Smooth muscle cell (in vitro differentiated cells): ENCODE measurements at regions not wholly inside any gene's neighbourhood (a gene's known extent, or its start where the extent isn't known, plus 50 kb on each side); places are given as distances from the start of the nearest gene placed in this dataset.

Source experiments
- DNase-seq: peaks from one replicate; lab custom pipeline; 2025; ENCODE audit not compliant: unreplicated experiment; lab: John Stamatoyannopoulos, UW
- H2AFZ ChIP-seq: fragments of 200-600 bp; sonication (generic); 2 replicates; pipeline ENCODE4 v1.6.0; 2016; ENCODE audit warnings: antibody characterized with exemption, low read depth, mild to moderate bottlenecking
- H3F3A ChIP-seq: fragments of 200-600 bp; sonication (generic); 2 replicates; pipeline ENCODE4 v1.6.0; 2017; ENCODE audit warnings: antibody characterized with exemption, low read depth
- H3K27ac ChIP-seq: fragments of 200-600 bp; sonication (generic); 2 replicates; pipeline ENCODE4 v1.5.1; 2016; ENCODE audit warnings: low read depth, mild to moderate bottlenecking
- H3K27me3 ChIP-seq: fragments of 200-600 bp; sonication (generic); 2 replicates; pipeline ENCODE4 v1.6.1; 2016; ENCODE audit warnings: low read depth, mild to moderate bottlenecking
- H3K36me3 ChIP-seq: fragments of 200-600 bp; sonication (generic); 2 replicates; pipeline ENCODE4 v1.5.1; 2016; ENCODE audit warnings: low read depth
- H3K4me1 ChIP-seq: fragments of 200-600 bp; sonication (generic); 2 replicates; pipeline ENCODE4 v1.5.1; 2016; ENCODE audit warnings: low read depth
- H3K4me2 ChIP-seq: fragments of 200-600 bp; sonication (generic); 2 replicates; pipeline ENCODE4 v1.6.0; 2016; ENCODE audit warnings: mild to moderate bottlenecking
- H3K4me3 ChIP-seq: fragments of 200-600 bp; sonication (generic); 2 replicates; pipeline ENCODE4 v1.5.1; 2016; ENCODE audit warnings: mild to moderate bottlenecking
- H3K79me2 ChIP-seq: fragments of 200-600 bp; sonication (generic); 2 replicates; pipeline ENCODE4 v1.6.0; 2016; ENCODE audit warnings: low read depth, mild to moderate bottlenecking
- H3K9ac ChIP-seq: fragments of 200-600 bp; sonication (generic); 2 replicates; pipeline ENCODE4 v1.6.0; 2016; ENCODE audit warnings: low read depth
- H3K9me3 ChIP-seq: fragments of 200-600 bp; sonication (generic); replicated peaks from 2 replicates; pipeline ENCODE4 v1.5.1; 2016; ENCODE audit warnings: low read depth
- H4K20me1 ChIP-seq: fragments of 200-600 bp; sonication (generic); 2 replicates; pipeline ENCODE4 v1.6.0; 2016; ENCODE audit warnings: low read depth
- WGBS: methylation state at CpG from one replicate; pipeline ENCODE4 v1.1.7; 2016; ENCODE audit warnings: low lambda C conversion rate; 5-methylcytosine and 5-hydroxymethylcytosine counted together
- TF ChIP-seq, protein P1 (sequence below): fragments of 200-600 bp; sonication (generic); IDR thresholded peaks from 2 replicates; pipeline ENCODE4 v1.5.1; 2017; ENCODE audit warnings: borderline replicate concordance, mild to moderate bottlenecking, antibody characterized with exemption; ENCODE audit not compliant: insufficient read depth, poor library complexity, severe bottlenecking

DNA sequence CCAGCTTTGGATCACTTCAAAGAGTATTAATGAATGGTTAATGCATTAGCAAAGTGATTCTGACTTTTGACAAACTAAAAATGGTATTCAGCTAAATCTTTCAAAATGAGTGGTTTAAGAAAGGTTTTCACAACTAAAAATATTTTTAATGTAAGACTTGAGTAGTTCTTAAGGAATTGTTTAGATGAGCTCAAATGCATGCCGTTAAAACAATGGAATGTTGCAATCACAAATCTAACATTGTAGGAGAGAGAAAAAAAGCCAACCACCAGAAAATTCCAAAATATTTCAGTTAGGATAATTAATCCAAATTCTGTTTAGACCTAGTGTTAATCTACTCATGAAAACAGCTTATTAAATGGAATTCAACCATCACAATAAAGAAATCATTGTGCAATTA, 1044.8 kb upstream of the SLC10A2 start:
- Histone ChIP-seq H3K36me3 (no peaks in the 10 kb centered on the region), H2AFZ (no peak overlapping the region), H3K4me1 (no peaks in the 10 kb centered on the region), H3K27me3 (no peaks in the 10 kb centered on the region), H3K9me3 (no peaks in the 10 kb centered on the region), H4K20me1 (no peaks in the 10 kb centered on the region), H3F3A (no peaks in the 10 kb centered on the region), H3K27ac (no peak overlapping the region), H3K4me3 (no peak overlapping the region), H3K79me2 (no peaks in the 10 kb centered on the region), H3K9ac (no peak overlapping the region), H3K4me2 (no peak overlapping the region)
- DNase-seq: no peak
- TF ChIP-seq, protein P1, sequence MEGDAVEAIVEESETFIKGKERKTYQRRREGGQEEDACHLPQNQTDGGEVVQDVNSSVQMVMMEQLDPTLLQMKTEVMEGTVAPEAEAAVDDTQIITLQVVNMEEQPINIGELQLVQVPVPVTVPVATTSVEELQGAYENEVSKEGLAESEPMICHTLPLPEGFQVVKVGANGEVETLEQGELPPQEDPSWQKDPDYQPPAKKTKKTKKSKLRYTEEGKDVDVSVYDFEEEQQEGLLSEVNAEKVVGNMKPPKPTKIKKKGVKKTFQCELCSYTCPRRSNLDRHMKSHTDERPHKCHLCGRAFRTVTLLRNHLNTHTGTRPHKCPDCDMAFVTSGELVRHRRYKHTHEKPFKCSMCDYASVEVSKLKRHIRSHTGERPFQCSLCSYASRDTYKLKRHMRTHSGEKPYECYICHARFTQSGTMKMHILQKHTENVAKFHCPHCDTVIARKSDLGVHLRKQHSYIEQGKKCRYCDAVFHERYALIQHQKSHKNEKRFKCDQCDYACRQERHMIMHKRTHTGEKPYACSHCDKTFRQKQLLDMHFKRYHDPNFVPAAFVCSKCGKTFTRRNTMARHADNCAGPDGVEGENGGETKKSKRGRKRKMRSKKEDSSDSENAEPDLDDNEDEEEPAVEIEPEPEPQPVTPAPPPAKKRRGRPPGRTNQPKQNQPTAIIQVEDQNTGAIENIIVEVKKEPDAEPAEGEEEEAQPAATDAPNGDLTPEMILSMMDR: no peak
- 97% methylated on average over 1 of the region's 1 CpG for WGBS

DNA sequence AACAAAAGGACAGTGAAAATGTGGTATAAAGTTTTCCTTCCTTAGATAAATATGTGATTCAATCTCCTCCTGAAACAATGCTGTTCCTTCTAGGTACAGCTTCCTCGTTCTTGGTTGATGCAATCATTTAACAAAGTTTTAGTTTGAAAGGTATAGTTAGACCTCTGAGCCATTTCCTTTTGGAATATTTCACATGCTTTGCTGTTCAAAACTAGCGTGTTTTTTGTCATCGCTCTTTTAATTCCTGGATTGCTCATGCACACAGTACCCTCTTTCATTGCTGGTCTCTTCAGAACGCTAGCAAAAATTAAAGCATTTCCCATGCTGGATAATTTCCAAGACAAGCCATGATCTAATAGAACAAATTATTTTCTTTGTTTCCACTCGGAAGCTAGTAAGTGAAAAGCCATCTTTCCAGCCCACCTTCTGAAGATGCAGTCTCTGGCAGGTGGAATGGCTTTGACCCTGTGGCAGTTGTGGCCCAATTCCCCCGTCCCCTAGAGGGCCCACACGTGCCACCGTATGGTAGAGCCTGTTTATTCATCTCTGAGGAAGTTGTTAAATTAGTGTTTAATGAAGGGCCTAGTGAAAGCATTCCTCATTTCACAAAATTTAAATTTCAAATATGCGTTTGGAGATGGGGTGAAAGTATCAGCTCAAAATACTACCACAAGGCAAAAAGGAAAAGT, 1040.6 kb upstream of the SLC10A2 start:
- Histone ChIP-seq H3K27ac (no peak overlapping the region), H3F3A (no peaks in the 10 kb centered on the region), H3K4me2 (no peak overlapping the region), H3K27me3 (no peaks in the 10 kb centered on the region), H3K9ac (no peak overlapping the region), H3K4me1 (no peaks in the 10 kb centered on the region), H4K20me1 (no peaks in the 10 kb centered on the region), H2AFZ (no peak overlapping the region), H3K9me3 (no peaks in the 10 kb centered on the region), H3K79me2 (no peaks in the 10 kb centered on the region), H3K4me3 (no peak overlapping the region), H3K36me3 (no peaks in the 10 kb centered on the region)
- TF ChIP-seq, protein P1: no peak
- no peak for DNase-seq
- 83% methylated on average over 9 of the region's 9 CpGs for WGBS

DNA sequence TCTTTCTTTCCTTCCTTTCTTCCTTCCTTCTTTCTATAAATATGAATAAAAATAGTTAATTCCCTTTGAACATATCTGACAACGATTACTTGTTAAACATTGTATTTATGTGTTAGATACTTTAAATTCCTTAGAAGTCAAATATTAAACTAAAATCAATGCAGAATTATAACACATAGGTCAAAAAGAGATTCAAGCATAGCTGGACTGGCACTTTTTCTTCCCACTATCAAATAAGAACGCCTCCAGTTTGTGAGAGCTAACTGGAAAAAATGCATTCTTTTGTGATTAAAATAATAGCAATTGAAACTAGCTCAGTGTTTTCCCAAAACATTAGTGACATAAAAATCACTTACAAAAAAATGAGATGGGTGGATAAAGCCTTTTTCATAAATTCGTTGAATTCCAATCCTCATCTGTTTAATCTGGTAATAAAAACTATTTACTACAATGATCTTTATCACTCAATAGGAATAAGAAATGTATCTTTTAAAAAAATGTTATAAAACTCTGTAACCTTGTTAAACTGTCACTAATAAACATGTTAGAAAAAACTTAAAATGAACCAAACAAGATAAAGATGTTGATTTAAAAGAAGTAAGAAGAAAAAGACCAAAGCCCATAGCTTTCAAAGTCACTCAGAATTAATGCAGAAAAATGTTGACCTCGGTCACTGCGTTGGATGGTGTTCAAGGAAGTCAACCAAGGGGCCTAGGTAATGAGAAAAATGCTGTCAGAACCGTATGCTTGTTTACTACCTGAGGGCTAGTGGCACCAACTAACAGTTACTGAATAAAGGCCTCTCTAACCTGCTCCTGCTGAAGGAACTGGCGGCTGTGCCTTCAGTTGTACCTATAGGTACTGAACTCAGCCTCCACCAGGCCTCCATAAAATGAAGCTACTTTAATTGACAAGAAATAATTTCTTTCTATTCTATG, 1039.5 kb upstream of the SLC10A2 start:
- no peaks in the 10 kb centered on the region for H3F3A ChIP-seq
- no peak overlapping the region for H3K4me3 ChIP-seq
- no peak overlapping the region for H3K27ac ChIP-seq
- no peak overlapping the region for H2AFZ ChIP-seq
- WGBS: 84% methylated on average over 7 of the region's 7 CpGs
- H3K4me2 ChIP-seq: no peak overlapping the region
- H3K79me2 ChIP-seq: no peaks in the 10 kb centered on the region
- H3K9me3 ChIP-seq: no peaks in the 10 kb centered on the region
- H3K4me1 ChIP-seq: no peaks in the 10 kb centered on the region
- TF ChIP-seq, protein P1: no peak
- DNase-seq: no peak
- no peaks in the 10 kb centered on the region for H4K20me1 ChIP-seq
- H3K9ac ChIP-seq: no peak overlapping the region
- no peaks in the 10 kb centered on the region for H3K36me3 ChIP-seq
- no peaks in the 10 kb centered on the region for H3K27me3 ChIP-seq

DNA sequence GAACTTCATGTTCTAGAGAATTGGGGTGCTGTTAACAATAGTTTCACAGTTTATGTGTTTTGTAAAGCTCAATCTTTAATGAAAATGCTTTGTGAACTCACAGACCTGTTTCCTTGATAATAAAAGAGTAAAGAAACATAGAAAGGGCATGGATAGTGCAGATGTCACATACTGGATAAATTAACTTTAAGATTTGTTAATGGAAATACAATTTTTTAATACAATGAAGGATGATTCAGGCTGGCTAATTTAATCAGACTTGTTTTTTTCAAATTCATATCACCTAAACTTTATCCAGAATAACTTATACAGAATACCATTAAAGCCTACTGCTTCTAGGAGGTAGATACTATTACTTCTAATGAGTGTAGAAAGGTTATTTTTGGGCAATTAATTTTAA, 1033.5 kb upstream of the SLC10A2 start:
- Histone ChIP-seq H3F3A (no peaks in the 10 kb centered on the region), H3K9me3 (no peaks in the 10 kb centered on the region), H2AFZ (no peak overlapping the region), H3K4me3 (no peak overlapping the region), H3K9ac (no peak overlapping the region), H3K79me2 (no peaks in the 10 kb centered on the region), H3K27me3 (no peaks in the 10 kb centered on the region), H3K4me2 (no peak overlapping the region), H4K20me1 (no peaks in the 10 kb centered on the region), H3K27ac (no peak overlapping the region), H3K36me3 (no peaks in the 10 kb centered on the region), H3K4me1 (no peaks in the 10 kb centered on the region)
- TF ChIP-seq, protein P1: no peak
- DNase-seq: no peak
